ENCODE measurements at regions not wholly inside any gene's neighbourhood (a gene's known extent, or its start where the extent isn't known, plus 50 kb on each side); places are given as distances from the start of the nearest gene placed in this dataset.

- TF ChIP-seq TARDBP (IDR thresholded peaks at IDR 0.05; ENCODE audit: borderline replicate concordance) (no peak), TCF3 (IDR thresholded peaks at IDR 0.05; ENCODE audit: borderline replicate concordance, insufficient read depth, low read depth, low read length) (no peak)
Observed at GRCh38 chr6:3669916-3670315, 81.6 kb downstream of the PXDC1 start.

Measured in GM12878 (cell line).